Stimulated activated naive CD4-positive, alpha-beta T cell treated with Interleukin-2 at 50 U/mL for 16 hours (primary cell): ENCODE measurements at regions not wholly inside any gene's neighbourhood (a gene's known extent, or its start where the extent isn't known, plus 50 kb on each side); places are given as distances from the start of the nearest gene placed in this dataset.

ENCODE experiments used
- DNase-seq: peaks from one replicate; lab custom pipeline; 2025; lab: John Stamatoyannopoulos, UW

DNA sequence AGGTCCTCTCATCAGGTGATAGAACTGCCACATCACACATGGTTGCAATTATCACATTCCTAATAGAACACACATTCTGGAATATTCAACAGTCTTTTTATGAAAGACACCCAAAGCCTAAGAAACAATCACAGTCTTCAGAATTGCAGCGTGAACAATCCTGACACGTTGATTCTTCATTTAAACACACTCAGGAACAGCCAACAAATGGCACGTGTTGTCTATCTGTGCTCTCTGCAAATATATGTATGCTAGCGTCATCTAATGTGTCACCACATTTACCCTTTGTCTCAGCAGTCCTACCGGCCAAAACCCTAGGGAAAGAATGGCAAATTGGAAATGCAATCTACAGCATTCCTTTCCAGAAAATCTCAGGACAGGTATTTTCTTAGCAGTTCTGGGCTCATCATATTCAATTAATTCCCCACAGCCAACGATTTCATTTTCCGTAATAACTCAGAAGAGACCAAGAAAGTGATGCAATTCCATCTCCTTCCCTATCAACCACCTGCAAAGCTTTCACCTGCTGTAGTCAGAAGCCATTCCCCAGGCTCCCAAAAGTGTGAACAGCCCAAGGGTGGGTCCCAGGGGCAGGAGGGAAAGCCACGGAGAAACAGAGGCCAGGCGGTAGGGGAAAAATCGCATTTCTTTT is 280.3 kb upstream of the JARID2 start:
- no peak for DNase-seq

DNA sequence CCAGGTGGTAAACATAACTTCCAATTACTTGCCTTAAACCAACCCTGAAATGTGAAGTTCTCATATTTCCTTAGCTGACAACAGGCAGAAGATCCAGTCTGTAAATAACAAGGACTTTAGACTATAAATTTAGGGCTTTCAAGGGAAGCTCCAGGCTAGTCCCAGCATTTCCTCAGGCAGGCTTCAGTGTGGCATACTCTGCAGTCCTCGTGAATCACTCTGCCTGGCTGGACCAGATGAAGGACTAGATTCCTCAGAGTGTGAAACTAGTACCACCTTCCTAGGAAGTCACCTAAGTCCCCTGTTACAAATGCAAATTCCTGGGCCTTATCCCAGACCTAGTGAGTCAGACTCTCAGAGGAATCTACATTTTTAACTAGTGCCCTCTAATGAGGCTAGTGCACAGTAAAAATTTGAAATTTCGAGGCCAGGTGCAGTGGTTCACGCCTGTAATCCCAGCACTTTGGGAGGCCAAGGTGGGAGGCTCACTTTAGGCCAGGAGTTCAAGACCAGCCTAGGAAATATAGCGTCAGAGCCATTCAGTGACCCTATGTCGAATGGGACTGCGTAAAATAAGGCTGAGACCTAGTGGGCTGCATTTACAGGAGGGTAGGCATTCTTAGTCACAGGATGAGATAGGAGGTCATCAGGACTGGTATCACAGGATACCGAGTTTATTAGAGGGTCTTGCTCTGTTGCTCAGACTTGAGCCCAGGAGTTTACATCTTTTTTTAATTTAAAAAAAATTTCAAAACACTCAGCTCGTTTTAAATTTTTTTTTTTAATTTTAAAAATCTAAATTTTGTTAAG is 279.6 kb upstream of the JARID2 start:
- DNase-seq: no peak

DNA sequence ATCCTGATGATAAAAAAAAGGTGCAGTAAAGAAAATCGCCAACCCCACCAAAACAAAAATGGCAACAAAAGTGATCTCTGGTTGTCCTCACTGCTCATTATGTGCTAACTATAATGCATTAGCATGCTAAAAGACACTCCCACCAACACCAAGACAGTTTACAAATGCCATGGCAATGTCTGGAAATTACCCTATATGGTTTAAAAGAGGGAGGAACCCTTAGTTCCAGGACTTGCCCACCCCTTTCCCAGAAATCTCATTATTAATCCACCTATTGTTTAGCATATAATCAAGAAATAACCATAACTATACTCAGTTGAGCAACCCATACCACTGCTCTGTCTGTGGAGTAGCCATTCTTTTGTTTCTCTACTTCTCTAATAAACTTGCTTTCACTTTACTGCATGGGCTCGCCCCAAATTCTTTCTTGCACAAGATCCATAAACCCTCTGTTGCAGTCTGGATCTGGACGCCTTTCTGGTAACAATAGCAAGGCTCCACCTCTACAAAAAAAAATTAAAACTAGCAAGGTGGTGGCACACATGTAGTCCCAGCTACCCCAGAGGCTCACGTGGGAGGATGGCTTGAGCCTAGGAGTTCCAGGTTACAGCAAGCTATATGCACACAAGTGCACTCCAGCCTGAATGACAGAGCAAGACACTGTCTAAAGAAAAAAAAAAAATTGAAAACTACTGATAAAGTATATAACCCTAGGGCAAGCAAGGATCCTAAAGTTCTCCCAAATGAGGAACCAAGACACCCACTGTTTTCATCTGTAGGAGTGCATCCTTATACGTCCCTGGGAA is 278.8 kb upstream of the JARID2 start:
- no peak for DNase-seq

GRCh38 chr6:14968056-14968637 is 277.7 kb upstream of the JARID2 start:
- DNase-seq: no peak

- no peak for DNase-seq
Observed at GRCh38 chr6:14969126-14969525, 276.7 kb upstream of the JARID2 start.

- DNase-seq: no peak
Observed at GRCh38 chr6:14972379-14973067, 273.3 kb upstream of the JARID2 start.

DNA sequence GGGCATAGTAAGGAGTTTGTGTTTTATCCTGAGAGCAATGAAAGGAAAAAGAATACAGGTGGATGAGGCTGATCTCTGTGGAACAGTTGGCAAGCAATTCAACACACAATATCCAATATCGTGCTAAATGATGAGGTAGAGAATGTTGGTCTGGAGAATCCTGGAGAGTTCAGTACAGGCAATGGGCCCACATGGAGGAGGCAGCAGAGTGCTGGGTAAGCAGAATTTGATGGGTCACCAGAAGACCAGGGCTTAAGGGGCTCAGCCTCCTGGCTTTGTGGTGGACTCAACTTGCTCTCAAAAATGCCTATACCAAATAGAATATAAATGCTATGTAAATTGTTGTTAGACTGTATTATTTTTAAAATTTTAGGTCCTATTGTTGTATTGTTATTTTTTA is 271.5 kb upstream of the JARID2 start:
- DNase-seq: no peak

DNA sequence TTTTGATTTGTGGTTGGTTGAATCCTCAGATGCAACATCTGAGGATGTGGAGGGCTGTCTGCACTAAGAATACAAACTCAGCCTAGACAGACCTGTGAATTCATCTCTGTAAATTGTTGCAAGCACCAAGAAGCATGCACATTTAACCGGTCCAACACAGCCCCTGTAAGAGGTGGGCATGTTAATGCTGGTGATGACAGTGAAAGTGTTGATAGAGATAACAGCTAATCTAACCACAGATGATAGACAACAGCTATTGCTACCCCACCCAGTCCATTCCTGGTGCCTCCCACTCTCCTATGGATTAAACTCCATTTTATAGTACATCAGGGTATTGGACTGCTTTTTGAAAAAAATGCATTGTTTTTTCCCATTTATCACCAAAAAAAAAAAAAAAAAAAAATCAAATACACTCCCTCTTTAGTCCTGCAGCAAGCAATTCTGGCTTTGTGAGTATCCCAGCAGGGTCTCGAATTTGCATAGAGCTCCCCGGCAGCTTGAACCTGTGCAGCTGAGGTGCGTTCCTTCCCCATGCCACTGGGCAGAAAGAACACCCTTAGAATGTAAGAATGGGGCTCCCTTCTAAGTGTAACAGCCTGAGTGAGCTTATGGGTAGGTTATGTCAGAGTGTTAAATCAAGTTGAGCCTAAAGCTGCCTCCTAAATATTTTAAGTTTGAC is 270.9 kb upstream of the JARID2 start:
- no peak for DNase-seq

DNA sequence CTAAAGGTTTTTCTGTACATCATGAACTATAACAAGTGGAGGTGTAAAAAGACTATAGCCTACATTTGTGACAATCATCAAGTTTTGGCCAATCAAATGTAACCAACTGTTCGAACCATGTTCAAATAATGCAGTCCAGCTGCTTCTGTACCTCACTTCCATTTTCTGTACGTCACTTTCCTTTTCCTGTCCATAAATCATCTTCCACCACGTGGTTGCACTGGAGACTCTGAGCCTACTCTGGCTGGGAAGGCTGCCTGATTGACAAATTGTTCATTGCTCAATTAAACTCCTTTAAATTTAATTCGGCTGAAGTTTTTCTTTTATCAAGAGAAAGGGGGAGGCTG is 270.4 kb upstream of the JARID2 start:
- no peak for DNase-seq

DNA sequence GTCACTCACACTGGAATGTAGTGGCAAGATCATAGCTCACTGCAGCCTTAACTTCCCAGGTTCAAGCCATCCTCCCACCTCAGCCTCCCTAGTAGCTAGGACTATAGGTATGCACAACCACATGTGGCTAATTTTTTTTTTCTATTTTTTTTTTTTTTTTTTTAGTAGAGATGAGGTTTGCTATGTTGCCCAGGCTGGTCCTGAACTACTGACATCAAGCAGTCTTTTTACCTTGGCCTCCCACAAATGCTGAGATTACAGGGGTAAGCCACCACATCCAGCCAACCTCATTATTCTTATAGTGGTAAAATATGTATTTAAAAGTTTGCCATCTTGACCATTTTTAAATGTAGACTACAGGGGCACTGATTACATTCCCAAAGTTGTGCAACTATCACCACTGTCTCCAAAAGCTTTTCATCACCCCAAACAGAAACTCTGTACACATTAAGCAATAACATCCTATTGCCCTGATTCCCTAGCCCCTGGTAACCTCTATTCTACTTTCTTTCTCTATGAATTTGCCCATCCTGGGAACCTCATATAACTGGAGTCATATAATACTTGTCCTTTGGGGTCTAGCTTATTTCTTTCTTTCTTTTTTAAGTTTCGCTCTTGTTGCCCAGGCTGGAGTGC is 268.0 kb upstream of the JARID2 start:
- no peak for DNase-seq

GRCh38 chr6:14981960-14982359 is 263.9 kb upstream of the JARID2 start:
- DNase-seq: no peak

DNA sequence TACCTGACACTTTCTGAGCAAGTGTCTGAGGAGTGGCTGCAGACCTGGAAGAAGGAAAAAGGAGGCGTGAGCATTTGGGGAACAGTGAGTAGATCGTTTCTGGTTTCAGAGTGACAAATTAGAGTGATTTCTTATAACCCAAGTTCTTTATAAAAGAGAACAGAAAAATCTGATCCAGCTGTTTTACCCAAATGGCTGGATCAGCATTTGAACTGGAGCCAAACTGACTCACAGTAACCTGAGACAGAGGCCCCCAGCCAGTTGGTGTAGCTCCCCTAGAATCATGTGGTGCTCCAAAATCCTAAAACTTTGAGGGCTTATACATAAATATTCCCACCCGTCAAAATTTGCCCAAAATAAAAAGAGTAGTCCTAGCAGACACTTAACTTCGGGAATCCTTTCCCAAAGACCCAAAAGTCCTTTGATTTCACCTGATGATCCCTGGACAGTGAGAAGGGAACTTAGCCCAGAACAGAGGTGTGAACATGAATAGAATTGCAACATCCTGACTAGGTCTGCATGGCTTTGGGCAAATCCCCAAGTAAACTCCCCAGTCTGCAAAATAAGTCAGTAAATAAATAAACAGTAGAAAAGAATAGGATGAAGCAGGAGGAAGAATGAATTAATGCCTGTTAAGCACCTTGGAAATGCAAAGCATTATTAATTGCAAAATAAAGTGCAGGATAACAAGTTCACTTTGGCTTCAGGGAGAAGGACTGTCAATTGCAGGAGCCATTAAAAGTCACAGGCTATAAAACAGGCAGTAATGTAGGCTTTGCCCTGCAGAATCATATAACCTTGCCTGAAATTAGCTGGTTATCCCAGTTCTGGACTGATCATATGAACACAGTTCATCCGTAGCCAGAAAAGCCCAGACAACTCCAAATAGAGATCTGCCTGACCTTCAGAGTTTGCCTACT is 262.0 kb upstream of the JARID2 start:
- no peak for DNase-seq

DNA sequence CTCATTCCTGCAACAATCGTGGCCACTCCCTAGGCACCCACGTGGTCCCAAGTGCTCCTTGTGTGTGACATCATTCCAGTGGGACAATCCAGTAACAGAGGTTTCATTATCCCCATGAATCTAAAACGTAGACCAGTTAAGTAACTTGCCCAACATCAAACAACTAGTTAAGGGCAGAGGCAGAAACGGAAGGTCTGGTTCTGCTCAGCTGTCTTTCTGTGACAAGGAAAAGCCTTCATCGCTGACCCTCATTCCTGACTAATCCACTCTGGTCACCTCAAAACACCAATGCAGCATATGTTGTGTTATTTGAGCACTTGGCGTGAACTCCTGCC is 261.4 kb upstream of the JARID2 start:
- DNase-seq: no peak

DNA sequence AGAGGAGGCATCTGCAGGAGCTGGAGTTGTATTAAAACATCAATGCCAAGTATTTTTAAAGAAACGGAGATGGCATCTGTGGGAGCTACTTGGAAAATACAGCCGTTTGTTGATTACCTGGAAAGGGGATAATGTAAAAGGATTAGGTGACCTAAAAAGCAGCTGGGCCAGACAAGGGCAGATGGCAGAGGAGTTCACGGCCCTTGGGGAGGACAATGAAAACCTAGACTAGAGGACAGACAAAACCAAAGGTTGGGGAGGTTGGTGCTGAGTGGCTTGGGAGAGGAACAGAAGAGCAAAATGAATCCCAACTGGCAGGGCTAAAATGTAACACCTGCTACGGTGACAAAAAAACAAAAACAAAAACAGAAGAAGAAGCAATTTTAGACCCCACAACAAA is 260.5 kb upstream of the JARID2 start:
- DNase-seq: no peak

DNA sequence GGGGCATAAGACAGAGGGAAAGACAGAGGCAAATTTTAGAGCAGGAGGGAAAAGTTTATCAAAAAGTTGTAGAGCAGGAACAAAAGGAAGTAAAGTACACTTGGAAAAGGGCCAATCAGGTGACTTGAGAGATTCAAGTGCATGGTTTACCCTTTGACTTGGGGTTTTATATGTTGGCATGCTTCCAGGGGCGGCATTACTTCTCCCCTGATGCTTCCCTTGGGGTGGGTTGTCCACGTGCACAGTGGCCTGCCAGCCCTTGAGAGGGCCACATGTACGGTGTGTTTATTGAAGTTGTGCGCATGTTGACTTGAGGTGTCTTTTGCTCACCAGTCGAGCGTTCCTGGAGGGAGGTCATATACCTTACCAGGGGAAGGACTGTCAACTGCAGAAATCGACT is 259.5 kb upstream of the JARID2 start:
- no peak for DNase-seq

DNA sequence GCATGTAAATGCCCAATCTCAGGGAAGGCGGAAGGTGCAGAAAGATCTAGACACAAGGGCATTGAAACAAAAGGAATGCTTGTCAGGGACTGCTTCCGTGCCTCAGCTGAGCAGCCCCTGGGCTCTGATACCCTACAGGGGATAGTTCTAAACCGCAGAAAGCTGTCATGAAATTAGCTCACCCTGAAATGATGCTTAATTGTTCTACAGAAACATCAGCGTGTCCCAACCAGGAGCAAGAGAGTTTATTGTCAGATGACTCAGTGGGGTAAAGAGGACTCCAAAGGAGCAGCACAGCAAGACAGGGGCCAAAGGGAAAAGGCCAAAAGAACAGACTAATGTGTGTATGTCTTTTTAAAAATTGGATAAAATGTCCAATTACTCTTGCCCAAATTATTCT is 258.4 kb upstream of the JARID2 start:
- DNase-seq: no peak

GRCh38 chr6:14992382-14992781 is 253.5 kb upstream of the JARID2 start:
- DNase-seq: no peak

DNA sequence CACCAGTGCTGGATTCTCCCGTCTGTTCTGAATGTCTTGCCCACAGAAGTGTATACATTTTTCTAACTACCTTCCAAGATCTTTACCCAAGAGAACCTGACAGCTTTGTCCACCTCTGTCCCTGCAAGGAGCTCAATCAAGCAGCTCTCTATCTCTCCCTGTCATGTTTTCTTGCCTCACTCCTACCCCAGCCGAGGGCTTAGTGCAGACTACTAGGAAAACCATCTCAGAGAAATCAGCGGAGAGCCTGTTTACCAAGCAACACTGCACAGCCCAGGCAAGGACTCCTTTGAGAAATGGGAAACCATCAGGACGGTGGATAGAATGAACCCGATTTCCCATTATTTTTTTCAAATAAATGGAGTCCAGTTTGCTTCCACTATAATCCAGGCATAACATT is 250.7 kb upstream of the JARID2 start:
- no peak for DNase-seq

GRCh38 chr6:14995966-14996602 is 249.8 kb upstream of the JARID2 start:
- DNase-seq: no peak

GRCh38 chr6:14996892-14997291 is 249.0 kb upstream of the JARID2 start:
- DNase-seq: no peak
